Neuron (in vitro differentiated cells): ENCODE measurements at regions not wholly inside any gene's neighbourhood (a gene's known extent, or its start where the extent isn't known, plus 50 kb on each side); places are given as distances from the start of the nearest gene placed in this dataset.
"Not testable (repeated sequence)": the region's sequence is repeated elsewhere in the genome, so short reads cannot be mapped to it uniquely, and the experiment has no call there.

Experiments used
- H2AFZ ChIP-seq: one replicate; pipeline ENCODE4 v1.6.1; 2013; ENCODE audit warnings: low read depth, mild to moderate bottlenecking, inconsistent platforms, low read length, moderate library complexity
- H3K27me3 ChIP-seq: one replicate; pipeline ENCODE4 v1.6.1; 2013; ENCODE audit warnings: low read length; ENCODE audit not compliant: insufficient read depth
- H3K36me3 ChIP-seq: one replicate; pipeline ENCODE4 v1.6.1; 2013; ENCODE audit warnings: low read length; ENCODE audit not compliant: insufficient read depth
- H3K4me1 ChIP-seq: one replicate; pipeline ENCODE4 v1.6.1; 2013; ENCODE audit warnings: low read length; ENCODE audit not compliant: insufficient read depth
- H3K4me3 ChIP-seq: 2 replicates; pipeline ENCODE4 v1.5.1; 2013; ENCODE audit warnings: mild to moderate bottlenecking, low read length, moderate library complexity
- H3K9me3 ChIP-seq: one replicate; pipeline ENCODE4 v1.6.1; 2013; ENCODE audit warnings: low read length

DNA sequence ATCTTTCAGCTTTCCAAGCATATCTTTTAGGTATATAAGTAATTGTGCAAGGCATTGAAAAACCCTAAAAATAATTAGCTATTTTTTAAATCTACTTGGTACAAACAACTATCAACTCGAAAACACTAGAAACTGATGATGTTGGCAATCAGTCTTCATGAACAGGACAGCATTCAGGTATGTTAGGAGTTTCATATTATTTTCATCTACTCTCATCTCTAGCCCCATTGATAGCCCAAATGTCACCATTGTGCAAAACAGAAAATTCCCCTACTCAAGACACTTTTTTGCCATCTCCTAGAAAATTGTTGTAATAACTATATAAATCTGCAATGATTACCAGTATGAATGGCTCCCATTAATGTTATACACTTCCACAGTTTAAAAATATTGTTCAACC lies 144.5 kb upstream of the KRAS start:
- H2AFZ ChIP-seq, result no peak overlapping the region
- H3K9me3 ChIP-seq, result no peaks in the 10 kb centered on the region
- H3K36me3 ChIP-seq, result no peaks in the 10 kb centered on the region
- H3K4me1 ChIP-seq, result no peaks in the 10 kb centered on the region
- no peak overlapping the region for H3K4me3 ChIP-seq
- H3K27me3 ChIP-seq, result no peaks in the 10 kb centered on the region

DNA sequence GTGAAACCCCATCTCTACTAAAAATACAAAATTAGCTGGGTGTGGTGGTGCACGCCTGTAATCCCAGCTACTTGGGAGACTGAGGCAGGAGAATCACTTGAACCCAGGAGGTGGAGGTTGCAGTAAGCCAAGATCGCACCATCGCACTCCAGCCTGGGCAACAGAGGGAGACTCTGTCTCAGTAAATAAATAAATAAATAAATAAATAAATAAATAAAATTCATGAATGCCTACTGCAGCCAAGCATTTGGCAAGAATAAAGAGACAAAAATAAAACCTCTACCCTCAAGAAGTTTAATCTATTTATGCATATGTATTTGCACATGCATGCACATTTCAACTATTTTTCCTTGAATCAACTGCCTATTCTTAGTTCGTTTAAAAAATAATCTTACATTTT lies 144.0 kb upstream of the KRAS start:
- not testable (repeated sequence) for H2AFZ ChIP-seq, H3K4me3 ChIP-seq, H3K27me3 ChIP-seq, H3K4me1 ChIP-seq, H3K36me3 ChIP-seq, H3K9me3 ChIP-seq

DNA sequence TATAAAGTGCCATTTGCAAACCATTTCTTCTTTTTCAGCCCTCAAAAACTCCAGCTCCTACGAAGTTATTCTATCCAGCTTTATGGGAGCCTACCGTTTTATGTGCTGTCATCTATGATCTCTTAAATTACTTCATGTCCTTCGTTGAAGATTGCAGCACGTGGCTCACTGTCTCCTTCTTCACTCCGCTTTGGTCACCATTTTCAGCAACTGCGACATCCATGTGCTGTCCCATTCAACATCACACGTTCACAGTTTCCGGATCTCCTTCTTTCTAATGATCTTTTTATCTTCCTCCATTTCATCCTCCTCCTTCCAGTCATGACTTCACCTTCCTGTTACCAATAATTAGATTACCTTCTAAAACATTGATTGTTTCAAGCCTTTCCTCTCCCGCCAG lies 143.3 kb upstream of the KRAS start:
- Histone ChIP-seq H3K27me3 (no peaks in the 10 kb centered on the region), H2AFZ (no peak overlapping the region), H3K9me3 (no peaks in the 10 kb centered on the region), H3K4me3 (no peak overlapping the region), H3K4me1 (no peaks in the 10 kb centered on the region), H3K36me3 (no peaks in the 10 kb centered on the region)

DNA sequence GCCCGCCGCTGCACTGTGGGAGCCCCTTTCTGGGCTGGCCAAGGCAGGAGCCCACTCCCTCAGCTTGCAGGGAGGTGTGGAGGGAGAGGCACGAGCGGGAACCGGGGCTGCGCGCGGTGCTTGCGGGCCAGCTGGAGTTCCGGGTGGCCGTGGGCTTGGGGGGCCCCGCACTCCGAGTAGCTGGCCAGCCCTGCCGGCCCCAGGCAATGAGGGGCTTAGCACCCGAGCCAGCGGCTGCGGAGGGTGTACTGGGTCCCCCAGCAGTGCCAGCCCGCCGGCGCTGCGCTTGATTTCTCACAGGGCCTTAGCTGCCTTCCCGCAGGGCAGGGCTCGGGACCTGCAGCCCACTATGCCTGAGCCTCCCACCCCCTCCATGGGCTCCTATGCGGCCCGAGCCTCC lies 140.6 kb upstream of the KRAS start:
- H3K27me3 ChIP-seq, H3K4me3 ChIP-seq, H3K36me3 ChIP-seq, H3K9me3 ChIP-seq, H3K4me1 ChIP-seq, H2AFZ ChIP-seq: not testable (repeated sequence)

DNA sequence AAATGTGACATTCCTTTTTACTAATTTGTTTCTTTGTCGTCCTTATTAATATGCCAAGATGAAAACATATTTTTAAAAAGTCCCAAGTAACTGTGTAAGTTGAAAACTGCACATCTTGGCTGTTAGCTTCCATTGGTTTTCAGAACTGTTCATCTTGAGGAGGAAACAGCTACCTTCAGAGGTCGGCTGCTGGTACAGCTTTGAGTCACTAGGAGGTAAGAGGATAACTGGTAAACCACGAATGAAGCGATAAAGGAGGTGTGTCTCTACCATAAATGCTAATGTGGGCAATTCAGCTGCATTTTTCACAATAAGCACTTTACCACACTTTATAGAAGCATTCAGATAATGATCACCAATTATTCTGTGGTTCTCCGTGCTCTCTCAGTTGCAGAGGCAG lies 137.5 kb upstream of the KRAS start:
- Histone ChIP-seq H3K4me3 (no peak overlapping the region), H3K36me3 (no peaks in the 10 kb centered on the region), H2AFZ (no peak overlapping the region), H3K9me3 (no peaks in the 10 kb centered on the region), H3K4me1 (peaks cover 15% of the 10 kb centered on the region), H3K27me3 (no peaks in the 10 kb centered on the region)

DNA sequence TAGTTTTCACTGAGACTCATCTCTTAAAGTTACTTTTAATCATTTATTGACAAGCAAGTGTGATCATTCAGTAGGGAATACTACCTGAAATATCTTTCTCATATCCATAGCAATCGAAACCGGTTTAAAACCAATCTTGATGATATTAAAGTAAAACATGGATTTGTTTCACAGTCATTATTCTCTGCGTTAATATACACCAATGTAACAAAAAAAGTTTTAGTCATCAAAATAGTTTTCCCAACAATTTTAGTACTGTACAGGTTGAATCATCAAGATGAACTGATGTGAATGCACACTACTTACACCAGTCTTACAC lies 137.0 kb upstream of the KRAS start:
- H3K4me1 ChIP-seq, result peaks cover 15% of the 10 kb centered on the region
- no peaks in the 10 kb centered on the region for H3K27me3 ChIP-seq
- H2AFZ ChIP-seq, result no peak overlapping the region
- H3K36me3 ChIP-seq, result no peaks in the 10 kb centered on the region
- no peak overlapping the region for H3K4me3 ChIP-seq
- H3K9me3 ChIP-seq, result no peaks in the 10 kb centered on the region

DNA sequence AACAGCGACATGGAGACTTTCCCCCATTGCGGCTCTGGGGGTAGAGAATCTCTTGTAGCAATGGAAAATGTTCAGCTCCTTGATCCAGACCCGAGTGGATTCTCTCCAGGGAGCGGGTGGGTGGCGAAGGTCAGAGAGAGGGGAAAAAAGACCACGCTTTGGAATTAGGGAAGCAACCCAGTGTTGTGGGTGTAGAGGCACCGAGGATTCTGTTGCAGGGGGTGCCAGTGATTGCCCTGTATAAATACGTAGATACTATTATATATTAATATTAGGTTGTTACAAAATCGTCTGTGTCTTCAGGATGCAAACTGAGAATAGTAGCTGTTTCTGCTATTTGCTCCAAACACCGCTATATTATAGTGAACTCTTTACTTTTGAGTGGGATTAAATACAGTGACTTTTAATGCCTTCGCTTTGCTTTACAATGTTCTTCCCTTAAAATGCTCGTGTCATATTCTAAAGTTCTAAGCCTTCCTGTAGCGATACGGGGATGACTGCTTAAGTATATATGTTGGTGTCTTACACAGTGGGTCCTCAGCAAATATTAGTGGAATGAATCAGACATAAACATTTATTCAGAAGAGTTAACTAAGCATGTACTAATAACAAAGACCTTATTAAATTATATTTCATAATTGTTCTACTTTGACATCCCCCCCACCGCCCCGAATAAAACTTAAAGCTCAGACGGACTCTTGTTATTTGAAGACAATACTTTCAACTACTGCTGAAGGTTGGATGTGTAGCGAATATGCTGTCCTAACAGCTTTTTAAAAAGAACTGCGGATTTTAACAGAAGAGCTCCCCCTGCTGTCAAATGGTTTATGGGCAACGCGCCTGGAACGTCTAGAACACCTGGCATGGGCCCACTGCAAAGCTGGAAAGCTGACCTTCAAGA lies 136.4 kb upstream of the KRAS start:
- Histone ChIP-seq H3K4me1 (peaks cover 15% of the 10 kb centered on the region), H3K9me3 (no peaks in the 10 kb centered on the region), H3K4me3 (peak overlapping the region; percentile 81), H3K27me3 (no peaks in the 10 kb centered on the region), H2AFZ (peak overlapping the region; percentile 93), H3K36me3 (no peaks in the 10 kb centered on the region)

DNA sequence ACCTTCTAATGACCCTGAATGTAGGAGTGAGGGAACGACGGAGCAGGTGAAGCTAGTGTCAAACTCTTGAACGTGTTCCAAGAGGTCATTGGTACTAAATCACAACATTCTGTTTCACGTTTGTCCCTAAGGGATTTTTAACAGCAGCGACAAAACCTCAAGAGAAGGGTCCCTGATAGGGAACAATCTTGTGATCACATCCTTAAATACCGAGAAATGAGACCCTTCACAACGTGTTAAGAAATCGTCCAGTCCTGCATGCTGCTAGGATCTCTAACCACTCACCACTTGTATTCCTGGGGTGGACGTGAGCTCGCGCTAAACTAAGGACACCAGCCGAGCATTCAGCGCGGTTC lies 134.1 kb upstream of the KRAS start:
- H2AFZ ChIP-seq, result peak overlapping the region; percentile 93
- H3K4me1 ChIP-seq, result peaks cover 15% of the 10 kb centered on the region
- H3K9me3 ChIP-seq, result no peaks in the 10 kb centered on the region
- H3K4me3 ChIP-seq, result peak overlapping the region; percentile 81
- H3K27me3 ChIP-seq, result no peaks in the 10 kb centered on the region
- no peaks in the 10 kb centered on the region for H3K36me3 ChIP-seq

DNA sequence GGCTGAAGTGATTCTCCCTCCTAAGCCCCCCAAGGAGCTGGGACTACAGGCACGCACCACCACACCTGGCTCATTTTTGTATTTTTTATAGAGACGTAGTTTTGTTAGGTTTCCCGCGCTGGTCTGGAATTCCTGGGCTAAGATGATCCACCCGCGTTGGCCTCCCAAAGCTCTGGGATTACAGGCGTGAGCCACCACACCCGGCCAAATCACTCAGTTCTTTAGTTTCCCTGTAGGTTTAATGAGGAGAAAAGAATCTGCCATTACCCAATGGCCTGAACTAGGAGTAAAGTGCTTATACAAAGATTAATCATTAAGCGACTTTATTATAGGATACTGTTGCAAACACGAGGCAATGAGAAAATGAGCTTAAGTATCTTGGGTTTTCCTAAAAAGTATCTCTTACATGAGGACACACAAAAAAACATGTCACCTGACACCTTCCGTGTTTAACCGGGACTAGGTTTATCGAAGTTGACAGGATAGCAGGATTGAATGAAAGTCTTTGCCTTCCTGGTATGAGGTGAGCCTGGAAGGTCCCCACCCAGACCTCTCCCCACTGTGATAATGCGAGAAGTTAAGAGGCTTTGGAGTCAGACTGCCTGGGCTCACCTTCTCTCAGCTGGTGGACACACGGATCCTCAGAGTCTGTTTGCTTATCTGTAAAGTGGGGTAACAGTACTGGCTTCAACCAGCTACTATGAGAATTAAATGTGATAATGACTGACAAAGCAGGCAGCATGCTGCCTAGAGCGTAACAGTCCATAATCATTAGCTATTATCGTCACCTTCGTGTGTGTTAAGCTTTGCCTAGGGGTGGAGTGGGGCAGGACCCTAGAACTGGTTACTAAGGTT lies 133.5 kb upstream of the KRAS start:
- Histone ChIP-seq H3K27me3 (no peaks in the 10 kb centered on the region), H3K36me3 (no peaks in the 10 kb centered on the region), H3K4me3 (peak overlapping the region; percentile 81), H2AFZ (no peak overlapping the region), H3K9me3 (no peaks in the 10 kb centered on the region), H3K4me1 (peaks cover 15% of the 10 kb centered on the region)

DNA sequence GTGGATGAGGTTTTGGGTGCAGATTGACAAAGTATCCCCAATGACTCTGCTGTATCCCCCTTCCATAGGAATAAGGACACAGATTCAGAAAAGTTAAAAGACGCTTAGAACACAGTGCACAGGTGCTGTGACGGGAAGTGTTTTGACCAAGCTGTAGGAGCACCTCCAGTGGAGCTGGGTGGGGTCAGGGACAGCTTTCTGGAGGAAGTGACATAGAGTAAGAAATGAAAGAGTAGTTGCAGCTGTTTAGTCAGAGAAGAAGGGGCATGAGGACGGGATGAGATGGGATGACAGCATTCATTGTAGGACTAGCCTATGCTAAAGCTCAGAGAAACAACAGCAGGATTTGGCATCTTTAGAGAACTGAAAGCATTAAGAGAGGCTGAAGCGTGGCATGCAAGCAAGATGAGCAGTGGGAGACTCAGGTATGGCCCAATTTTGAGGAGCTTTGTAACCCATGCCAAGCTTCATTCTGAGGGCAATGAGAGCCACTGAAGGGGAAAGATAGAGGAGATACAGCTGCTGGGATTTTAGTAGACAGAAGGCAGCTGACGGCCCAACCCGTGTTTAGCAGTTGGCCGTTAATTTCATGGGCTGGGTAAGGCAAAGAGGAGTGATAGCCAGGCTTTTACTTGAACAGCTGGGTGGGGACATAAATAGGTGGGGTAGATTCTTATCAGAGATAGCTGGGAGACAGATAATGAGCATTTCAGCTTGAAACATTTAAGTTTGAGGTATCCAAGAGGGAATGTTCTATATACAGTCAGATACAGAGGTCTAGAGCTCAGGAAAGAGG lies 131.8 kb upstream of the KRAS start:
- no peaks in the 10 kb centered on the region for H3K27me3 ChIP-seq
- no peak overlapping the region for H2AFZ ChIP-seq
- H3K9me3 ChIP-seq, result no peaks in the 10 kb centered on the region
- H3K4me3 ChIP-seq, result no peak overlapping the region
- H3K4me1 ChIP-seq, result peaks cover 15% of the 10 kb centered on the region
- no peaks in the 10 kb centered on the region for H3K36me3 ChIP-seq

DNA sequence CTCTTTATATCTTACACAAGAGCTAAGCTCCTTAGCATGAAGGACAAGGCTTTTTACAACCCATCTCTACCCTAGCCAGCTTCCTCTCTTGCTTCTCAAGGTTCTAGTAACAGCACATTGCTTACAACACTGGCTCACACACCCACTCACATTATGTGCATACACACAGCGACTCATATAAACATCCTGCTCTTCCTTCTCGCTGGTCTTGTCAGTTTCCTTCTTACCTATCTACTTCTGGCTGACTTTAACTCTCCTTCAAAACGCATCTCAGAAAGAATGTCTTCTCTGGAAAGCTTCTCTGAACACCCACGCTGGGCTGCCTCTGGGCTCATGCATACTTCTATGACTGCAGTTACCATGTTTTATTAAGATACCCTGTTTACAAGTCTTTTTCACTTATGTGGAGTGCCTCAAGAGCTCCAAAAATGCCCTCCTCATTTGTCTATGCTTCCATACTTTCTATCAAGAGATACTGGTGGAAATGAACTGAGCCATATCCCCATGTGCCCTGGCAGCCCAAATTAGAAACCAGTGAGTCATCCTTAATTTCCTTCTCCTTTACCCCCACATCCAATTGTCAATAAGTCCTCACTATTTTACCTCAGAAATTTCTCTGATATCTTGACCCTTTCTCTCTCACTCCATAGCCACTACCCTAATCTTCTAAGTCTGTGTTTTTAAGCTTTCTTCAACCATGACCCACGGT lies 126.9 kb upstream of the KRAS start:
- peaks cover 3% of the 10 kb centered on the region for H3K27me3 ChIP-seq

DNA sequence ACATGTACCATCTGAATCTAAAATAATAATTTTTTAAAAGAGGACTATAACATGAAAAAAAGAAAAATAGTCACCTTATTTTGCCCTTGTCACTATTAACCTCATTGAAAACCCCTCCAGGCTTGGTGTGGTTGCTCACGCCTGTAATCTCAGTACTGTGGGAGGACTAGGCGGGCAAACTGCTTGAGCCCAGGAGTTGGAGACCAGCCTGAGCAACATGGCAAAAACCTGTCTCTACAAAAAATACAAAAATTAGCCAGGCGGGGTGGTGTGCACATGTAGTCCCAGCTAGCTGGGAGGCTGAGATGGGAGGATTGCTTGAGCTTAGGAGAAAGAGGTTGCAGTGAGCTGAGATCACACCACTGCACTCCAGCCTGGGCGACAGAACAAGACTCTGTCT lies 126.3 kb upstream of the KRAS start:
- Histone ChIP-seq H2AFZ (no peak overlapping the region), H3K4me3 (no peak overlapping the region), H3K4me1 (no peaks in the 10 kb centered on the region), H3K9me3 (no peaks in the 10 kb centered on the region), H3K36me3 (no peaks in the 10 kb centered on the region), H3K27me3 (peaks cover 3% of the 10 kb centered on the region)

More for the DNA sequence above, 126.9 kb upstream of the KRAS start:
- Histone ChIP-seq H3K9me3 (no peaks in the 10 kb centered on the region), H2AFZ (no peak overlapping the region), H3K4me1 (no peaks in the 10 kb centered on the region), H3K36me3 (no peaks in the 10 kb centered on the region), H3K4me3 (no peak overlapping the region)
